ENCODE measurements at regions not wholly inside any gene's neighbourhood (a gene's known extent, or its start where the extent isn't known, plus 50 kb on each side); places are given as distances from the start of the nearest gene placed in this dataset.
"Not testable (repeated sequence)": the region's sequence is repeated elsewhere in the genome, so short reads cannot be mapped to it uniquely, and the experiment has no call there.

DNA sequence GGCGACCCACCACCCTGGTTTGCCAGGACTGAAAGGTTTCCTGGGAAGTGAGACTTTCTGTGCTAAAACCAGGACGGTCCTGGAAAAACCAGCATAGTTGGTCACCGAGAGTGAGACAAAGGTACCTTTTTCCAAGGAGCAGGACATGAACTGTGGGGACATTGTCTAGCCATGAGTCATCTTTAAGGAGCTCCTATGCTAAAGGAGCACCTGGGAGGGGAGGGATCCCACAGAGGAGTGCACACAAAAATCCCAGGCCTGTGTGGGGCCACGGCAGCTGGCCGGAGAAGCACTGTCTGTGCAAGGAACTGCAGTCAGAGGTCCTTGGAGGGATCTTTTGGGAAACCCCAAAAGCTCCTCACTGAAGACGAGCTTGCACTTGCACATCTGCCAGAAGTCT is 109.1 kb upstream of the PLEKHG1 start:
- Mint-ChIP-seq H3K4me1 (ENCODE audit: low read depth) (peaks cover 11% of the 10 kb centered on the region), H3K9me3 (peaks cover 9% of the 10 kb centered on the region), H3K4me3 (no peak overlapping the region), H3K27ac (no peak overlapping the region), H3K27me3 (ENCODE audit: low read depth) (peaks cover 20% of the 10 kb centered on the region), H3K36me3 (ENCODE audit: low read depth) (no peaks in the 10 kb centered on the region)
- DNase-seq (ENCODE audit: low spot score), result no peak

DNA sequence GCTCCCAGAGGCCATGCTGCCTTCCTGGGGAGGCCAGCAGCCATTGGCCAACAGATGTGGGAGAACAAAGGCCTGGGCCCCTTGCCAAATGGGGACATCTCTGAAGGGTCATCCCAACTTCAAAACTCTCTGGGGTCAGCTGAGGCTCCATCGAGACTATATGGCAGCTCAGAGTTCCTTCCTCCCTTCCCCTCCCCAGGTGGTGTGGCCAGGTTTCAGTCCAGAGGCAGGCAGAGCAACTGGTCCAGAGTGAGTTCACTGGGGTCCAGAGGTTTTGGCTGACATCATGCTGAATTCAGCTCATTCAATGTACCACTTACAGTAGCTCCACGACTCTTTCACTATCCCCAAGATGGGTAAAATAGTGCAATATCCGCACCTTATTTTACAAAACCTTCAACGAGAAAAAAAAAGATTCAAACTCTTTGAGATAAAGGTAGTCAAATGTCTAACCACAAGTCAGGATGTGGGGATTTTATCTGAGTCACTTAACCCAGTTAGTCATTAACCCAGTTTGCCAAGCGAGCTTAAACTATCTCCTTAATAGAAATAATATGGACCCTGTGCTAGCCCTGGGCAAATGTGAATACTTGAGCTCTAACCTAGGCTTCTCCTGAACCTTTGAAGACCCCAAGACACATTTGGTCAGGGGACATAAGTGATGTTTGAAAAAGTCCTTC is 108.4 kb upstream of the PLEKHG1 start:
- H3K4me3 Mint-ChIP-seq, result peak overlapping the region; percentile 59
- peaks cover 11% of the 10 kb centered on the region for H3K4me1 Mint-ChIP-seq (ENCODE audit: low read depth)
- H3K27me3 Mint-ChIP-seq (ENCODE audit: low read depth), result peaks cover 18% of the 10 kb centered on the region
- peaks cover 9% of the 10 kb centered on the region for H3K9me3 Mint-ChIP-seq
- peak overlapping the region; percentile 58 for H3K27ac Mint-ChIP-seq
- H3K36me3 Mint-ChIP-seq (ENCODE audit: low read depth), result no peaks in the 10 kb centered on the region
- peak; percentile 17 for DNase-seq (ENCODE audit: low spot score)

DNA sequence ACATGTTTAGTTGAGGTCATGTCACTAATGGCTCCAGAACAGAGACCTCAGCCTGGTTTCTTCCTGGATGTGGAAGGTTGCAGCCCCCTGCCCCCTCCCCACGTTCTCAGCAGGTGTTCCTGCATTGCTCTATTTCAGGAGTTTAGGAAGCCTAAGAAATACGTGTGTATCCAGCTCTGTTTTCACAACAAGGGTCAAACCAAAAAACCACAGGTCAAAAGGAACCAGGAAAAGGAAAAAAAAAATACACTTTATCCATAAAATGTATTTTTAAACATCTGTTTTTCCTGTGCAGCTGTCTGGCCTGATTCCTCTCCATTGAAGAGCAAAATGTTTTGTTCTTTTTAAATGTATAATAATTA is 107.9 kb upstream of the PLEKHG1 start:
- Mint-ChIP-seq H3K27me3 (ENCODE audit: low read depth) (peaks cover 14% of the 10 kb centered on the region), H3K27ac (no peak overlapping the region), H3K4me1 (ENCODE audit: low read depth) (peaks cover 11% of the 10 kb centered on the region), H3K4me3 (no peak overlapping the region), H3K9me3 (peaks cover 9% of the 10 kb centered on the region), H3K36me3 (ENCODE audit: low read depth) (no peaks in the 10 kb centered on the region)
- DNase-seq (ENCODE audit: low spot score), result no peak

DNA sequence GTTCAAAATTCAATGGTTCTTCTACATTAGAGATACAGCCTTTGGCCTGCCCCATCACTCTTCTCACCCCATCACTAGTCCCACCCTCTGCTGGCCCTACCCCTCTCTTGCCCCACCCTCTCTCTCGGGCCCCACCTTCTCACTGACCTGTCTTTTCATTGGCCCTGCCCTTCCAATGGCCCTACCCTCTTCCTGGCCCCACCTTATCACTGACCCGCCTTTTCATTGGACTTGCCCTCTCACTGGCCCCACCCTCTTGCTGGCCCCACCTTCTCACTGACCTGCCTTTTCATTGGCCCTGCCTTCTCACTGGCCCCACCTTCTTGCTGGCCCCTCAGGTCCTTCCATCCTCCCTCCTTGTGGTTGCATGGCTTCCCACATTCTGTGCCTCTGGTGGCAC is 107.2 kb upstream of the PLEKHG1 start:
- Mint-ChIP-seq H3K27me3 (ENCODE audit: low read depth) (peaks cover 14% of the 10 kb centered on the region), H3K36me3 (ENCODE audit: low read depth) (no peaks in the 10 kb centered on the region), H3K9me3 (peaks cover 9% of the 10 kb centered on the region), H3K4me1 (ENCODE audit: low read depth) (peaks cover 11% of the 10 kb centered on the region), H3K4me3 (no peak overlapping the region), H3K27ac (no peak overlapping the region)
- no peak for DNase-seq (ENCODE audit: low spot score)

DNA sequence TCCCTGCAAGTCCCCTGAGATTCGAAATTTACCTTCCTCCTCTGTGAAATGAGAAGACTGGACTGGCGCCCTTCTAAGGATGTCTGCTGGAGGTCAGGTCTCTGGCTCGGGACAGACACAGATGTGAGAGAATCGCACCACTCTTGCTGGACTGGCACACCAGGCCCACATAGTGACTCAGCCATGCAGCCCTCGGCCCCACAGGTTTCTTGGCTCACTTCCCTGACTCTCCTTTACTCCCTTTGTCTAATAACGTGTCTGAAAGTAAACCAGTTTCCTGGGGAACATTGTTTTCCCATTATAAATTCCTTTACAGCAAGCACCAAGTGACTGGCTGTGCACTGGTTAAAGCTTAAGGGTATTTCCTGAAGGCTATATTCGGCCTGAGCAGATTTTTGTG is 106.7 kb upstream of the PLEKHG1 start:
- H3K4me3 Mint-ChIP-seq, result no peak overlapping the region
- H3K9me3 Mint-ChIP-seq, result peaks cover 9% of the 10 kb centered on the region
- H3K36me3 Mint-ChIP-seq (ENCODE audit: low read depth), result no peaks in the 10 kb centered on the region
- peaks cover 11% of the 10 kb centered on the region for H3K27me3 Mint-ChIP-seq (ENCODE audit: low read depth)
- no peak for DNase-seq (ENCODE audit: low spot score)
- peaks cover 11% of the 10 kb centered on the region for H3K4me1 Mint-ChIP-seq (ENCODE audit: low read depth)
- no peak overlapping the region for H3K27ac Mint-ChIP-seq

DNA sequence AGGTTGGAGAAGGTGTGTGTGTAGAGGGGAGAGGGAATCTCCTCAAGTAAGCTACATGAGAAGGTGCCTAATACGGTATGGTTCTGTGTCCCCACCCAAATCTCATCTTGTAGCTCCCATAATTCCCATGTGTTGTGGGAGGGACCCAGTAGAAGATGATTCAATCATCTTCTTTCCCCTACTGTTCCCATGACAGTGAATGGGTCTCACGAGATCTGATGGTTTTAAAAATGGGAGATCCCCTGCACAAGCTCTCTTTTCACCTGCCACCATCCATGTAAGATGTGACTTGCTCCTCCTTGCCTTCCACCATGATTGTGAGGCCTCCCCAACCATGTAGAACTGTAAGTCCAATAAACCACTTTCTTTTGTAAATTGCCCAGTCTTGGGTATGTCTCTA is 106.1 kb upstream of the PLEKHG1 start:
- H3K36me3 Mint-ChIP-seq (ENCODE audit: low read depth); H3K4me3 Mint-ChIP-seq; DNase-seq (ENCODE audit: low spot score); H3K27ac Mint-ChIP-seq; H3K9me3 Mint-ChIP-seq; H3K27me3 Mint-ChIP-seq (ENCODE audit: low read depth): not testable (repeated sequence)
- H3K4me1 Mint-ChIP-seq (ENCODE audit: low read depth), result peaks cover 11% of the 10 kb centered on the region

DNA sequence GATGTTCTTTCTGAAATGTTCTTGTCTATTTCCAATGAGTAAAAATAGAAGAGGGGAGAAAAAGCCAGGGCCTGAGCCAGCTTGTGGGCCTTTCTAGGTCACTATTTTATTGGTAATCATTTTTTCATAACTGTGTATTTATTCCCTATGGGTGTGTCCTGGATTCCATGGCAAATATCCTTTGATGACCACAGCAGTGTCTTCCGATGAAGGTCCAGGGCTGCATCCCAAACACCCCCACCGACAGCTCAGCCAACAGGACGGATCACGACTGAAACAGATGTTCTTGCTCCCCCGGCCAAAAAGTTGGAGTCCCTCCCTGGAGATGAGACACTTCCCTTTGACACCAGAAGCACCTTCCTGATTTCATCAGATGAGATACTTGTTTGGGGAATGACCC is 105.4 kb upstream of the PLEKHG1 start:
- Mint-ChIP-seq H3K27me3 (ENCODE audit: low read depth) (peaks cover 10% of the 10 kb centered on the region), H3K27ac (no peak overlapping the region), H3K36me3 (ENCODE audit: low read depth) (no peaks in the 10 kb centered on the region), H3K4me3 (no peak overlapping the region), H3K4me1 (ENCODE audit: low read depth) (peaks cover 11% of the 10 kb centered on the region), H3K9me3 (peaks cover 9% of the 10 kb centered on the region)
- DNase-seq (ENCODE audit: low spot score), result no peak

DNA sequence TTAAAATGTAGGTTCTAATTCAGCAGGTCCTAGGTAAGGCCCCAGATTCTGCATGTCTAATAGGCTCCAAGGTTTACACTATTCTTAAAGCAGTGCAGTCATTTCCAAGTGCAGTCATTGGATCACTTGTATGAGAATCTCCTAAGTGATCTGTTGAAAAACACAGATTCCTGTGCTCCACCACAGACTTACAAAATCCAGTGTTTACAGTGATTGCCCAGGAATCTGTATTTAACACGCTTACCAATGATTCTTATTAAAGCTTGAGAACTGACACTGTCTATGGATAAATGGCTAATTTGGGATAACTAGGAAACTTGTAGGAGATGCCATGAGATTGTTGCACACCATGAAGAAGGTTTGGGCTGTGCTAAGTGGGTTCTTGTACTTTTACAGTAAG is 104.6 kb upstream of the PLEKHG1 start:
- Mint-ChIP-seq H3K27me3 (ENCODE audit: low read depth) (peaks cover 10% of the 10 kb centered on the region), H3K4me3 (no peak overlapping the region), H3K27ac (no peak overlapping the region), H3K4me1 (ENCODE audit: low read depth) (peaks cover 11% of the 10 kb centered on the region), H3K36me3 (ENCODE audit: low read depth) (no peaks in the 10 kb centered on the region), H3K9me3 (peaks cover 9% of the 10 kb centered on the region)
- DNase-seq (ENCODE audit: low spot score), result no peak

DNA sequence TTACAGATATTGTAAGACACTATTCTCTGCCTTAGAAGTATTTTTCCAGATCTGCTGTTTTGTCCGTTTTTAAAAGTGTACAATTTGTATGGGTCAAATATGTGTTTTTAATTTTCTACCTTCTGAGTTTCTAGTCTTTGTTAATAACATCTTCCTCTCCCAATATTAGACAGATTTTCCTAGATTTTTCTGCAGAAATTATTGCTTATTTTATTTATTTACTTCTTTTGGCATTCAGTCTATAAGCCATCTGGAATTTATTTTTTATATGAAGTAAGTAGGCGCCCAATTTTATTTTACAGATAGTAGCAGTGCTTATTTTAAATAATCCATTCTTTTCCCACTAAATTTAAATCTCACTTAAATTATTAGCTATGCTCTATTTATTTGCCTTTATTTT is 103.1 kb upstream of the PLEKHG1 start:
- peaks cover 5% of the 10 kb centered on the region for H3K4me1 Mint-ChIP-seq (ENCODE audit: low read depth)
- no peak overlapping the region for H3K4me3 Mint-ChIP-seq
- no peak overlapping the region for H3K27ac Mint-ChIP-seq
- DNase-seq (ENCODE audit: low spot score), result no peak
- peaks cover 6% of the 10 kb centered on the region for H3K27me3 Mint-ChIP-seq (ENCODE audit: low read depth)
- no peaks in the 10 kb centered on the region for H3K36me3 Mint-ChIP-seq (ENCODE audit: low read depth)
- peaks cover 9% of the 10 kb centered on the region for H3K9me3 Mint-ChIP-seq

DNA sequence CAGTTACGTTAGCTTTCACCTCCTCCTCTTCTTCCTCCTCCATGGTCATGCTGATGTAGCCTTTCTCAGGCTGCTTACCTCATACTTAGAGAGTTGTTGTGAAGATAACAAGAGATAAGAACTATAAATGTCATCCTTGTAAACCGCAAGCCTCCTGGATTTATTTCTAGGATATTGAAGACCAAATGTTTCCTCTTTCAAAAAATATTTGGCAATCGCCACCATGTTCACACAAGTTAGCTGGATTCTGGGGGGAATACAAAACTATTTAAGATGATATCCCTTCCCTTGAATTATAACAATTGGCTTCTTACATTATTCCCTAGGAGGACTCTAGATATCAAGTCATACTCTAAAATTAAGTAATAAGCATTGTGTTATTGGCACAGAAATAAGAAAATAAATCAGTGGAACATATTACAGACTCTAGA is 99.8 kb upstream of the PLEKHG1 start:
- no peak for DNase-seq (ENCODE audit: low spot score)
- Mint-ChIP-seq H3K9me3 (no peaks in the 10 kb centered on the region), H3K4me3 (no peak overlapping the region), H3K27me3 (ENCODE audit: low read depth) (peaks cover 14% of the 10 kb centered on the region), H3K27ac (no peak overlapping the region), H3K36me3 (ENCODE audit: low read depth) (no peaks in the 10 kb centered on the region), H3K4me1 (ENCODE audit: low read depth) (no peaks in the 10 kb centered on the region)

DNA sequence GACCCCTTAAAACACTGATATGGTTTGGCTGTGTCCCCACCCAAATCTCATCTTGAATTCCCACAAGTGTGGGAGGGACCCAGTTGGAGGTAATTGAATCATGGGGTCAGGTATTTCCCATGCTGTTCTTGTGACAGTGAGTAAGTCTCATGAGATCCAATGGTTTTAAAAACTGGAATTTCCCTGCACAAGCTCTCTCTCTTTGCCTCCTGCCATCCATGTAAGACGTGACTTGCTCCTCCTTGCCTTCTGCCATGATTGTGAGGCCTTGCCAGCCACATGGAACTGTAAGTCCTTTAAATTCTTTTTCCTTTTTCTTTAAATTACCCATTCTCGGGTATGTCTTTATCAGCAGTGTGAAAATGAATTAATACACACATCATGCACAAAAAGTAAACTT is 99.1 kb upstream of the PLEKHG1 start:
- H3K9me3 Mint-ChIP-seq; H3K4me3 Mint-ChIP-seq; H3K27ac Mint-ChIP-seq; H3K36me3 Mint-ChIP-seq (ENCODE audit: low read depth); DNase-seq (ENCODE audit: low spot score); H3K4me1 Mint-ChIP-seq (ENCODE audit: low read depth): not testable (repeated sequence)
- peaks cover 15% of the 10 kb centered on the region for H3K27me3 Mint-ChIP-seq (ENCODE audit: low read depth)

DNA sequence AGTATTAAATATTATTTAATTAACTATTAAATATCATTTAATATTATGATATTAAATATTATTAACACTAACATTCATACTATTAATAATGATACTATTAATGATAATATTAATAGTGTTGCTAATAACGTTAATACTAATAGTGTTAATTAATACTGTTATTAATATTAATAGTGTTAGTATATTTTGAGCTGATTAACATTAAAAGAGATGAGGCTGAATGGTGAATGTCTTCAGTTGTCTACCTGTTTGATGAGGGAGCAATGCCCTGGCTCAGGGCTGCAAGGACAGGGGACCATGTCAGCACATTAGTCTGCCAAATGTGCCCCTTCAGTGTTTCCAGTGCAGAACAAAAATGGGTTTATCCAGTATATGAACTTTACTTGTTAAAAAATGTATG is 96.6 kb upstream of the PLEKHG1 start:
- H3K27ac Mint-ChIP-seq, result no peak overlapping the region
- H3K36me3 Mint-ChIP-seq (ENCODE audit: low read depth), result no peaks in the 10 kb centered on the region
- DNase-seq (ENCODE audit: low spot score), result no peak
- H3K4me1 Mint-ChIP-seq (ENCODE audit: low read depth), result no peaks in the 10 kb centered on the region
- no peak overlapping the region for H3K4me3 Mint-ChIP-seq
- peaks cover 13% of the 10 kb centered on the region for H3K27me3 Mint-ChIP-seq (ENCODE audit: low read depth)
- no peaks in the 10 kb centered on the region for H3K9me3 Mint-ChIP-seq

DNA sequence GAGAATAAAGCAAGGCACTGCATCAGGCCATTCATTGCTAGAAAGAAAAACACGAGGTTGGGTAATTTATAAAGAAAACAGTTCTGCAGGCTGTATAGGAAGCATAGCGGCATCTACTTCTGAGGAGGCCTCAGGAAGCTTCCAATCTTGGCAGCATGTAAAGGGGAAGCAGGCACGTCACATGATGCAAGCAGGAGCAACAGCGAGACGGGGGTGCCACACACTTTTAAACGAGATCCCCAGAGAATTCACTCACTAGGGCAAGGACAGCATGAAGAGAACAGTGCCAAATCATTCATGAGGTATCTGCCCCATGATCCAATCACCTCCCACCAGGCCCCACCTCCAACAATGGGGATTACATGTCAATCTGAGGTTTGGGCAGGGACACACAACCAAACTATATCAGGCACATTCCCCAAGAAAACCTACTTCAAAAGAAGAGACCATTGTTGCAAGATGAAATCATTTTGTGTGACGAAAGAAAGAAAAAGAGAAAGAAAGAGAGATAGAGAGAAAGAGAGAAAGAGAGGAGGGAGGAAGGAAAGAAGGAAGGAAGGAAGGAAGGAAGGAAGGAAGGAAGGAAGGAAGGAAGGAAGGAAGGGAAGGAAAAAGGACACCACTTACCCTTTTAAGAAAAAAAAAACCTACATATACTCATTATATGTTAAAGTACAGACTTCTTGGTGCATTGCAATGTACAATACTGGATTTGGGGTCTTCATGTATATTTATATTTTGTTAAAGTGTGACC is 95.9 kb upstream of the PLEKHG1 start:
- Mint-ChIP-seq H3K4me1 (ENCODE audit: low read depth) (no peaks in the 10 kb centered on the region), H3K4me3 (no peak overlapping the region), H3K27me3 (ENCODE audit: low read depth) (peaks cover 11% of the 10 kb centered on the region), H3K36me3 (ENCODE audit: low read depth) (no peaks in the 10 kb centered on the region), H3K27ac (no peak overlapping the region), H3K9me3 (no peaks in the 10 kb centered on the region)
- no peak for DNase-seq (ENCODE audit: low spot score)

DNA sequence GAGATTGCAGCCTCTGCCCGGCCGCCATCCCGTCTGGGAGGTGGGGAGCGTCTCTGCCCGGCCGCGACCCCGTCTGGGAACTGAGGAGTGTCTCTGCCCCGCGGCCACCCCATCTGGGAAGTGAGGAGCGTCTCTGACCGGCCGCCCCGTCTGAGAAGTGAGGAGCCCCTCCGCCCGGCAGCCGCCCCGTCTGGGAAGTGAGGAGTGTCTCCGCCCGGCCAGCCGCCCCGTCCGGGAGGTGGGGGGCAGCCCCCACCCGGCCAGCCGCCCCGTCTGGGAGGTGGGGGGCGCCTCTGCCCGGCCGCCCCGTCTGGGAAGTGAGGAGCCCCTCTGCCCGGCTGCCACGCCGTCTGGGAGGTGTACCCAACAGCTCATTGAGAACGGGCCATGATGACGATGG is 92.3 kb upstream of the PLEKHG1 start:
- not testable (repeated sequence) for H3K4me3 Mint-ChIP-seq; H3K27ac Mint-ChIP-seq; DNase-seq (ENCODE audit: low spot score); H3K36me3 Mint-ChIP-seq (ENCODE audit: low read depth); H3K9me3 Mint-ChIP-seq; H3K4me1 Mint-ChIP-seq (ENCODE audit: low read depth)
- H3K27me3 Mint-ChIP-seq (ENCODE audit: low read depth), result peaks cover 15% of the 10 kb centered on the region

DNA sequence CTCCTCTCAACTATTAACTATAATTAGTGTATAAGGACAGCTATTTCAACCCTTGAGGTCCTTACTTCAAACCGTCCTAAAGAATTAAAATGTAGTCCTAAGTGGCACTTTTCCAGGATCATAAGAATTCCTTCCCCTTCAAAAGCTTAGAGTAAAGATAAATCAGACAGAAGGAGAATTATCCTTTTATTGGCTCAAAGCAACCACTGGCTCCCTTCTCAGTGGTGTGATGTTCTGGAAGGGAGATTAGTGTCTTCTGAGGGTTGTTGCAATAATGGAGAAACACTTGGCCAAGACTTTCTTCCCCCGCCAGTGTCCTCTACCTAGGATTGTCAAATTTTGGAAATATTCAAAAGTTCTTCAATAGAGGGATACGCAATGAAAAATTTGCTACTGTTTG is 89.1 kb upstream of the PLEKHG1 start:
- H3K27me3 Mint-ChIP-seq (ENCODE audit: low read depth), result peaks cover 19% of the 10 kb centered on the region

More for the DNA sequence above, 89.1 kb upstream of the PLEKHG1 start:
- Mint-ChIP-seq H3K36me3 (ENCODE audit: low read depth) (no peaks in the 10 kb centered on the region), H3K4me1 (ENCODE audit: low read depth) (no peaks in the 10 kb centered on the region), H3K27ac (no peak overlapping the region), H3K9me3 (no peaks in the 10 kb centered on the region), H3K4me3 (no peak overlapping the region)
- DNase-seq (ENCODE audit: low spot score), result no peak
